ENCODE measurements at regions not wholly inside any gene's neighbourhood (a gene's known extent, or its start where the extent isn't known, plus 50 kb on each side); places are given as distances from the start of the nearest gene placed in this dataset.

GRCh38 chr1:8267307-8267706 lies 50.6 kb upstream of the SLC45A1 start:
- H3K27me3 ChIP-seq = no peaks in the 10 kb centered on the region
- no peaks in the 10 kb centered on the region for H3K36me3 ChIP-seq
- no peaks in the 10 kb centered on the region for H3K9me3 ChIP-seq
- no peak overlapping the region for H3K27ac ChIP-seq
- H3K4me3 ChIP-seq = no peak overlapping the region
- no peaks in the 10 kb centered on the region for H3K4me1 ChIP-seq
- TF ChIP-seq CTCF (IDR thresholded peaks at IDR 0.05) = no peak
- no peak for DNase-seq (ENCODE audit: low spot score)

- Histone ChIP-seq H3K27ac (no peak overlapping the region), H3K27me3 (no peaks in the 10 kb centered on the region), H3K4me3 (no peak overlapping the region), H3K4me1 (no peaks in the 10 kb centered on the region), H3K9me3 (no peaks in the 10 kb centered on the region), H3K36me3 (no peaks in the 10 kb centered on the region)
- DNase-seq (ENCODE audit: low spot score) = no peak
- no peak for TF ChIP-seq CTCF (IDR thresholded peaks at IDR 0.05)
Observed at GRCh38 chr1:8266436-8267165, 51.3 kb upstream of the SLC45A1 start.

GRCh38 chr1:8263791-8264190 lies 54.1 kb upstream of the SLC45A1 start:
- no peaks in the 10 kb centered on the region for H3K36me3 ChIP-seq
- H3K27ac ChIP-seq = no peak overlapping the region
- no peaks in the 10 kb centered on the region for H3K27me3 ChIP-seq
- H3K9me3 ChIP-seq = no peaks in the 10 kb centered on the region
- H3K4me1 ChIP-seq = peaks cover 0 to 8% of the 10 kb centered on the region in 2 donors
- TF ChIP-seq CTCF (IDR thresholded peaks at IDR 0.05) = no peak
- DNase-seq (ENCODE audit: low spot score) = no peak
- H3K4me3 ChIP-seq = no peak overlapping the region

- TF ChIP-seq CTCF (IDR thresholded peaks at IDR 0.05) = no peak
- no peak for DNase-seq (ENCODE audit: low spot score)
- Histone ChIP-seq H3K4me1 (peaks cover 0 to 8% of the 10 kb centered on the region in 2 donors), H3K9me3 (no peaks in the 10 kb centered on the region), H3K27ac (no peak overlapping the region), H3K27me3 (no peaks in the 10 kb centered on the region), H3K4me3 (no peak overlapping the region), H3K36me3 (no peaks in the 10 kb centered on the region)
Observed at GRCh38 chr1:8261398-8261762, 56.5 kb upstream of the SLC45A1 start.

- Histone ChIP-seq H3K36me3 (no peaks in the 10 kb centered on the region), H3K4me1 (peaks cover 0 to 8% of the 10 kb centered on the region in 2 donors), H3K9me3 (no peaks in the 10 kb centered on the region), H3K27me3 (no peaks in the 10 kb centered on the region), H3K27ac (no peak overlapping the region), H3K4me3 (no peak overlapping the region)
- no peak for DNase-seq (ENCODE audit: low spot score)
- no peak for TF ChIP-seq CTCF (IDR thresholded peaks at IDR 0.05)
Observed at GRCh38 chr1:8259498-8260290, 58.2 kb upstream of the SLC45A1 start.

All from right atrium auricular region (tissue), 2 donors.